ENCODE measurements at regions not wholly inside any gene's neighbourhood (a gene's known extent, or its start where the extent isn't known, plus 50 kb on each side); places are given as distances from the start of the nearest gene placed in this dataset.
"Not testable (repeated sequence)": the region's sequence is repeated elsewhere in the genome, so short reads cannot be mapped to it uniquely, and the experiment has no call there.

GRCh38 chr14:106556211-106556610 is 1029.8 kb downstream of the TMEM121 start:
- H3K27me3 ChIP-seq (ENCODE audit: control insufficient read depth, insufficient read depth, low read length); H3K36me3 ChIP-seq (ENCODE audit: control insufficient read depth, insufficient read depth, low read length); H3K4me1 ChIP-seq (ENCODE audit: control insufficient read depth, insufficient read depth, low read length); H3K27ac ChIP-seq (ENCODE audit: low read depth, low read length); H3K4me3 ChIP-seq (ENCODE audit: low read depth, low read length); H3K9ac ChIP-seq (ENCODE audit: low read length): not testable (repeated sequence)
- peaks cover 34% of the 10 kb centered on the region; the same call in 1 of the 2 replicates for H3K9me3 ChIP-seq (ENCODE audit: control insufficient read depth, insufficient read depth, low read depth, low read length)

GRCh38 chr14:106556665-106557289 is 1030.4 kb downstream of the TMEM121 start:
- Histone ChIP-seq H3K4me1 (ENCODE audit: control insufficient read depth, insufficient read depth, low read length) (no peaks in the 10 kb centered on the region), H3K36me3 (ENCODE audit: control insufficient read depth, insufficient read depth, low read length) (no peaks in the 10 kb centered on the region), H3K27ac (ENCODE audit: low read depth, low read length) (no peak overlapping the region), H3K4me3 (ENCODE audit: low read depth, low read length) (no peak overlapping the region), H3K9ac (ENCODE audit: low read length) (no peak overlapping the region), H3K27me3 (ENCODE audit: control insufficient read depth, insufficient read depth, low read length) (no peaks in the 10 kb centered on the region), H3K9me3 (ENCODE audit: control insufficient read depth, insufficient read depth, low read depth, low read length) (peaks cover 29% of the 10 kb centered on the region; the same call in 1 of the 2 replicates)

DNA sequence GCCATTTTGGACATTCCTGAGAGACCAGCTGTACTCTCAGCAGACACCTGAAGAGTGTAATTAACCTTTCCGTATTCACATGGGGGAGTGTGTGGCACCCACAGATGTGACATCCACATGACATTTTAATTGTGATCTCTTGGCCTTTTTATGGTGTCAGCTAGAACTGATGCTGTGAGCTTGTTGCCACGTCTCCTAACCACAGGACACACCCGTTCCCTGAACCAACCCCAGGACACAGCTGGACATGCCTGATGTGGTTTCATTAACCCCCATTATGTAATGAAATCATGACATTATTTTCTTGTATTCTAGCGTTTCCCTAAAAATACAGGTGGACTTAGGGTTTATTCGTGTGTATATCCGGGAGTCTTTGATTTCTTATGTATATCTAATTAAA is 1036.1 kb downstream of the TMEM121 start:
- no peak overlapping the region for H3K9ac ChIP-seq (ENCODE audit: low read length)
- no peak overlapping the region for H3K27ac ChIP-seq (ENCODE audit: low read depth, low read length)
- no peak overlapping the region for H3K4me3 ChIP-seq (ENCODE audit: low read depth, low read length)
- no peaks in the 10 kb centered on the region for H3K36me3 ChIP-seq (ENCODE audit: control insufficient read depth, insufficient read depth, low read length)
- H3K4me1 ChIP-seq (ENCODE audit: control insufficient read depth, insufficient read depth, low read length): no peaks in the 10 kb centered on the region
- peaks cover 42% of the 10 kb centered on the region; the same call in 1 of the 2 replicates for H3K9me3 ChIP-seq (ENCODE audit: control insufficient read depth, insufficient read depth, low read depth, low read length)
- H3K27me3 ChIP-seq (ENCODE audit: control insufficient read depth, insufficient read depth, low read length): no peaks in the 10 kb centered on the region

DNA sequence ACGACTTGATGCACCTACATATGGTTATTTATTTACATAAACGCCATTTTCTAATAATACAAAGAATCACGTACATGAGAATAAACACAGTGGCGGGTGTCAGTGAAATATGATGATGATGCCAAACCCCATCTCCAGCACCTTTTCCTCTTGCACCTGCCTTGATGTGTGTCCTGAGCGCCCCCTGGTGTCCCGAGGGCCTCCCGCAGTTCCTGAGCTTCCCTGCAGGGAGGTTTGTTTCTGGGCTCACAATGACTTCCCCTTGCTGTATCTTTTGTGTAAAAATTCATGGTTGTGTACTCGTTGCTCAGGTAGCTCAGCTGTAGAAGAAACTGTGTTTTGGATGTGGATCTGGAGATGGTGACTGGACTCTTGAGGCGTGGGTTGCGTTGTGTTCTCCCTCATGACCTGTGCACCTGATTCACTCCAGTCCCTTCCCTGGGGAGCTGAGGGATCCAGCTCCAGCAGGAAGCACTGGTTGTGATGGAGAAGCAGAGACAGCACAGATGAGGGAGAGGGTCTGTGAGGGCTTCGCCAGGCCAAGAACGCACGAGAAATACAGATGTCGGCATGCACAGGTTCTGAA is 1037.8 kb downstream of the TMEM121 start:
- H3K9me3 ChIP-seq (ENCODE audit: control insufficient read depth, insufficient read depth, low read depth, low read length): peaks cover 44% of the 10 kb centered on the region; the same call in 1 of the 2 replicates
- H3K27me3 ChIP-seq (ENCODE audit: control insufficient read depth, insufficient read depth, low read length): no peaks in the 10 kb centered on the region
- H3K4me3 ChIP-seq (ENCODE audit: low read depth, low read length): no peak overlapping the region
- H3K9ac ChIP-seq (ENCODE audit: low read length): no peak overlapping the region
- H3K36me3 ChIP-seq (ENCODE audit: control insufficient read depth, insufficient read depth, low read length): no peaks in the 10 kb centered on the region
- no peaks in the 10 kb centered on the region for H3K4me1 ChIP-seq (ENCODE audit: control insufficient read depth, insufficient read depth, low read length)
- no peak overlapping the region for H3K27ac ChIP-seq (ENCODE audit: low read depth, low read length)

DNA sequence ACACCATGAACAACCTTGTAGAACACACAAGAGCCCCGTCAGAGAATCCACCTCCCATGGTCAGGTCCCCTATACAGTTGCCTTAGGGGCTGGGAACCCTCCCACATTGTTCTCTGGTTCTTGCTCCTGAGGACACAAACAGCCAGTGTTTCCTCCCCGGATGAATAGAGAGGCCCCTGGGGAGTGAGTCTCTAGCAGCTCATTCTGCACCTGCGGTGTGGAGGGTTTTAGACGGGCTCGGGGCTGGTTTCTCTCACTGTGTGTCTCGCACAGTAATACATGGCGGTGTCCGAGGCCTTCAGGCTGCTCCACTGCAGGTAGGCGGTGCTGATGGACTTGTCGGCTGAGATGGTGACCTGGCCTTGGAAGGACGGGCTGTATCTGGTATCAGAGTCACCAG is 1052.1 kb downstream of the TMEM121 start:
- Histone ChIP-seq H3K4me3 (ENCODE audit: low read depth, low read length) (no peak overlapping the region), H3K9ac (ENCODE audit: low read length) (no peak overlapping the region), H3K36me3 (ENCODE audit: control insufficient read depth, insufficient read depth, low read length) (no peaks in the 10 kb centered on the region), H3K27ac (ENCODE audit: low read depth, low read length) (no peak overlapping the region), H3K4me1 (ENCODE audit: control insufficient read depth, insufficient read depth, low read length) (no peaks in the 10 kb centered on the region), H3K9me3 (ENCODE audit: control insufficient read depth, insufficient read depth, low read depth, low read length) (peaks cover 71% of the 10 kb centered on the region; the same call in 1 of the 2 replicates), H3K27me3 (ENCODE audit: control insufficient read depth, insufficient read depth, low read length) (no peaks in the 10 kb centered on the region; the same call in 1 of the 2 replicates)

- H3K4me1 ChIP-seq (ENCODE audit: control insufficient read depth, insufficient read depth, low read length): no peaks in the 10 kb centered on the region
- H3K36me3 ChIP-seq (ENCODE audit: control insufficient read depth, insufficient read depth, low read length): no peaks in the 10 kb centered on the region
- H3K27me3 ChIP-seq (ENCODE audit: control insufficient read depth, insufficient read depth, low read length): no peaks in the 10 kb centered on the region; the same call in 1 of the 2 replicates
- H3K27ac ChIP-seq (ENCODE audit: low read depth, low read length): no peak overlapping the region
- no peak overlapping the region for H3K4me3 ChIP-seq (ENCODE audit: low read depth, low read length)
- H3K9ac ChIP-seq (ENCODE audit: low read length): no peak overlapping the region
- H3K9me3 ChIP-seq (ENCODE audit: control insufficient read depth, insufficient read depth, low read depth, low read length): peaks cover 74% of the 10 kb centered on the region; the same call in 1 of the 2 replicates
Observed at GRCh38 chr14:106579084-106579483, 1052.7 kb downstream of the TMEM121 start.

GRCh38 chr14:106585692-106586091 is 1059.3 kb downstream of the TMEM121 start:
- Histone ChIP-seq H3K27me3 (ENCODE audit: control insufficient read depth, insufficient read depth, low read length) (no peaks in the 10 kb centered on the region), H3K36me3 (ENCODE audit: control insufficient read depth, insufficient read depth, low read length) (no peaks in the 10 kb centered on the region), H3K9ac (ENCODE audit: low read length) (no peak overlapping the region), H3K4me1 (ENCODE audit: control insufficient read depth, insufficient read depth, low read length) (no peaks in the 10 kb centered on the region), H3K4me3 (ENCODE audit: low read depth, low read length) (no peak overlapping the region), H3K27ac (ENCODE audit: low read depth, low read length) (no peak overlapping the region), H3K9me3 (ENCODE audit: control insufficient read depth, insufficient read depth, low read depth, low read length) (peaks cover 63% of the 10 kb centered on the region; the same call in 1 of the 2 replicates)

DNA sequence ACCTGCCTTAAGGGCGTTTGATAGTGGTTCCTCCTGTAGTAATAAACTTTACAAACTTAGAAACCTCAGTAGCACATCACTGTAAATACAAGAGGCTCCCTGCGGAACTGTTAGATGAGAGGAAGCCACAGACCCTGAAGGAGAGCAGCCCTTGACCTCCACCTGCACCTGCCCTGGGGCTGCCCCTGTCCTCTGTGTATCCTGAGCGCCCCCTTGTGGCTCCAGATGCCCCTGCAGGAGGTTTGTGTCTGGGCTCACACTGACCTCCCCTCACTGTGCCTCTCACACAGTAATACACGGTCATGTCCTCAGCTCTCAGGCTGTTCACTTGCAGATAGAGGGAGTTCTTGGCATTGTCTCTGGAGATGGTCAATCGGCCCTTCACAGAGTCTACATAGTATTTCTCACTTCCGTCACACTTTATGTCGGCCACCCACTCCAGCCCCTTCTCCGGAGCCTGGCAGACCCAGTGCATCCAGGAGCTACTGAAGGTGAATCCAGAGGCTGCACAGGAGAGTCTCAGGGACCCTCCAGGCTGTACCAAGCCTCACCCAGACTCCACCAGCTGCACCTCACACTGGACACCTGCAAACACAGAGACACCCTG is 1059.8 kb downstream of the TMEM121 start:
- H3K27me3 ChIP-seq (ENCODE audit: control insufficient read depth, insufficient read depth, low read length): no peaks in the 10 kb centered on the region
- no peak overlapping the region for H3K27ac ChIP-seq (ENCODE audit: low read depth, low read length)
- no peaks in the 10 kb centered on the region for H3K4me1 ChIP-seq (ENCODE audit: control insufficient read depth, insufficient read depth, low read length)
- H3K36me3 ChIP-seq (ENCODE audit: control insufficient read depth, insufficient read depth, low read length): no peaks in the 10 kb centered on the region
- H3K4me3 ChIP-seq (ENCODE audit: low read depth, low read length): no peak overlapping the region
- H3K9ac ChIP-seq (ENCODE audit: low read length): no peak overlapping the region
- peaks cover 63% of the 10 kb centered on the region; the same call in 1 of the 2 replicates for H3K9me3 ChIP-seq (ENCODE audit: control insufficient read depth, insufficient read depth, low read depth, low read length)

- not testable (repeated sequence) for H3K27ac ChIP-seq (ENCODE audit: low read depth, low read length); H3K9ac ChIP-seq (ENCODE audit: low read length); H3K4me1 ChIP-seq (ENCODE audit: control insufficient read depth, insufficient read depth, low read length); H3K27me3 ChIP-seq (ENCODE audit: control insufficient read depth, insufficient read depth, low read length); H3K4me3 ChIP-seq (ENCODE audit: low read depth, low read length); H3K36me3 ChIP-seq (ENCODE audit: control insufficient read depth, insufficient read depth, low read length)
- H3K9me3 ChIP-seq (ENCODE audit: control insufficient read depth, insufficient read depth, low read depth, low read length): peaks cover 26% of the 10 kb centered on the region; the same call in 1 of the 2 replicates
Observed at GRCh38 chr14:106591539-106591938, 1065.2 kb downstream of the TMEM121 start.

DNA sequence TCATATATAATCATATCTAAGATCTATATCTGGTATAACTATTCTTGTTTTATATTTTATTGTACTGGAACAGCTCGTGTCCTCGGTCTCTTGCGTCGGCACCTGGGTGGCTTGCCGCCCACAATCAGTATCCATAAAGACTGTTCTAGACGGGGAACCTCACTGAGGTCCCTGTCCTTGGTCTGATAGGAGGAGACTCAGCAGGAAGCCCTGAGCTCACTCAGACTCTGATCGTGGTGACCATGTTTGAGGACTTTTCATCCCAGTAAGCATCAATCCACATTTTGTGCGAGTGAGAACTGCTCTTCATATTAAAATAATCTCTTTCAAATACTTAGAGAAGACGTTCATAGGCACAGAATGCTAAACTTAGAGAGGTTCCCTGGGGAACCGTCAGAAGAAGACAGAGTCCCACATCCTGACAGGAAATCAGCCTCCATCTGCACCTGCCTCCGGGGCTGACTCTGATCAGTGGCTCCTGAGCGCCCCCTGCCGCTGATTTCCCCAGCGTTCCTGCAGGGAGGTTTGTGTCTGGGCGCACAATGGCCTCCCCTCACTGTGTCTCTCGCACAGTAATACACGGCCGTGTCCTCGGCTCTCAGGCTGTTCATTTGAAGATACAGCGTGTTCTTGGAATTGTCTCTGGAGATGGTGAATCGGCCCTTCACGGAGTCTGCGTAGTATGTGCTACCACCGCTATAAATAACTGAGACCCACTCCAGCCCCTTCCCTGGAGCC is 1065.9 kb downstream of the TMEM121 start:
- H3K27me3 ChIP-seq (ENCODE audit: control insufficient read depth, insufficient read depth, low read length); H3K4me1 ChIP-seq (ENCODE audit: control insufficient read depth, insufficient read depth, low read length); H3K27ac ChIP-seq (ENCODE audit: low read depth, low read length); H3K4me3 ChIP-seq (ENCODE audit: low read depth, low read length); H3K36me3 ChIP-seq (ENCODE audit: control insufficient read depth, insufficient read depth, low read length); H3K9ac ChIP-seq (ENCODE audit: low read length): not testable (repeated sequence)
- H3K9me3 ChIP-seq (ENCODE audit: control insufficient read depth, insufficient read depth, low read depth, low read length): peaks cover 22% of the 10 kb centered on the region; the same call in 1 of the 2 replicates

DNA sequence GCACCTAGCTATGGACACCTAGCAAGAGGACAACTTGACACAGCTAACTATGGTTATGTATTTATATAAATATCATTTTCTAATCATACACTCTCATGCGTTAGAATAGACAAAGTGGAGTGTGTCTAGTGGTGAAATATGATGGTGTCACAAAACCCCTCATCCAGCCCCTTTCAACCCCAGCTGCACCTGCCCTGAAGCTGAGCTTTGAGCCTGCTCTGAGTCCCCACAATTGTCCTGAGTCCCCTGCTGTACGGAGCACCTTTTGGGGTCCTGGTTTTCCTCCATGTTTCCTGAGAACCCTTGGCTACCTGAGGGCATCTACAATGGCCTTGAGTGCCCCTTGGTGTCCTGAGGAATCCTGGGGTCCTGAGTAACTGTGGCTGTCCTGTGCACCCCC is 1072.8 kb downstream of the TMEM121 start:
- H3K36me3 ChIP-seq (ENCODE audit: control insufficient read depth, insufficient read depth, low read length): no peaks in the 10 kb centered on the region
- H3K4me3 ChIP-seq (ENCODE audit: low read depth, low read length): no peak overlapping the region
- H3K4me1 ChIP-seq (ENCODE audit: control insufficient read depth, insufficient read depth, low read length): no peaks in the 10 kb centered on the region
- H3K27me3 ChIP-seq (ENCODE audit: control insufficient read depth, insufficient read depth, low read length): no peaks in the 10 kb centered on the region; the same call in 1 of the 2 replicates
- H3K9me3 ChIP-seq (ENCODE audit: control insufficient read depth, insufficient read depth, low read depth, low read length): peaks cover 31% of the 10 kb centered on the region; the same call in 1 of the 2 replicates
- no peak overlapping the region for H3K27ac ChIP-seq (ENCODE audit: low read depth, low read length)
- no peak overlapping the region for H3K9ac ChIP-seq (ENCODE audit: low read length)

Data from HUES6 (cell line).